ENCODE measurements at regions not wholly inside any gene's neighbourhood (a gene's known extent, or its start where the extent isn't known, plus 50 kb on each side); places are given as distances from the start of the nearest gene placed in this dataset.

DNA sequence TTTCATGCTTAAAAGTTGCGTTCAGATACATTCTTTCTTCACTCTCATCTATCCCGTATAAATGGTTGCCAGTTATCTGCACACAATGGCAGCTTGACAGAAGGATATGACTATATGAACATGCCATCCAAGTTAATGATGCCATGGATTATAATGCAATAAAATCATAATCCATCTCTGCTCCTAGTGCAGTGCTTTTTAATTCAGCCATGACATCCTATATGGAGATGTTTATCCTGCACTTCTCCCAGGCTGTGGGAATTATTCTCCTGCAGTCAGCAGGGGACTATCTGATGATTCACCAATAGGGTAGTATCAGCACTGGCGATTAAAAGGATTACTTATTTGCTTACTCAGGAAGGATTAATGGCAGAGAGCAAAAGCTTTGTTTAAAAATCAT, 273.8 kb downstream of the SAMD5 start:
- Mint-ChIP-seq H3K9me3 (no peaks in the 10 kb centered on the region), H3K4me1 (ENCODE audit: low read depth) (no peaks in the 10 kb centered on the region), H3K27me3 (peaks cover 1% of the 10 kb centered on the region), H3K4me3 (no peak overlapping the region), H3K36me3 (no peaks in the 10 kb centered on the region), H3K27ac (no peak overlapping the region)
- no peak for DNase-seq
- ChIA-PET POLR2A (interaction anchor here (0.7 kb wide), 1 partner anchor 22 kb away, joined by 5 read pairs; no protein-coding TSS in a partner anchor), CTCF (no interaction called here)
- intact Hi-C loops (cut with micrococcal nuclease), result no loop called here

DNA sequence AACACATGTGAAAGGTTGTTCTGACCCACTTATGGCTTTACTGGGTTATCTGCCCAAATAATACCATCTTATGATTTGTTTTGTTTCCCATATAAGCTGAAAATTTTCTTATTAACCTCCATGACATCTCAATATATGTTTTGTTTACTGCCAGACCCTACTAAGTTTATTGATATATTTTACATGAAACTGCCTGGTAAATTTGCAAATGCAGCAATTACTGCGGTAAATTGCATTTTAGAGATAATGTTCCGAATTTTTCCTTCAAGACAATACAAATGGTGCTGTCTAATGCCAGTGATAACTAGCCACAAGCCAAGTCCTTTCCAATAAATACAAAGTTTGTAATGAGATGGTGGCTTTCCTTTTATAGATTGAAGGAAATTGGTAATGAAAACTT, 275.9 kb downstream of the SAMD5 start:
- CTCF ChIA-PET, result no interaction called here
- POLR2A ChIA-PET, result no interaction called here
- intact Hi-C loops (cut with micrococcal nuclease), result no loop called here
- Mint-ChIP-seq H3K4me1 (ENCODE audit: low read depth) (no peaks in the 10 kb centered on the region), H3K9me3 (no peaks in the 10 kb centered on the region), H3K36me3 (no peaks in the 10 kb centered on the region), H3K27me3 (peaks cover 1% of the 10 kb centered on the region), H3K4me3 (no peak overlapping the region), H3K27ac (no peak overlapping the region)
- no peak for DNase-seq

DNA sequence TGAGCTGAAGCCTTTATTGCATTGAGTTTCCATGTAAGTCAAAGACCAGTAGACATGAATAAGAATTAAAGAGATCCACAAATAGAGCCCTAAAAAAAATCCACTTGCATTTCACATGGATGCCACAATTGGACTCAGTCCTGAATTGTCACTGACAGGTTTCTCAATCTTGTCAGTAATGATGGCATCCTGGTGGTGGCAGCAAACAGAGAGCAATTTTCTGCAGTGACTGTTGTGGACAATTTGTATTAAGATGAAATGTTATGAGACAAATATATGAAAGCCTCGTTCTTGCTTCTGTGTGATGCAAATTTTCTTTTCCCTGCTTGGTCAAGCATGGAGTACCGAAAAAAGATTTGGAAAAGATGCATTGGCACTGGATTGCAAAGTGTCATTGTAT, 278.9 kb downstream of the SAMD5 start:
- intact Hi-C loops (cut with micrococcal nuclease), result no loop called here

DNA sequence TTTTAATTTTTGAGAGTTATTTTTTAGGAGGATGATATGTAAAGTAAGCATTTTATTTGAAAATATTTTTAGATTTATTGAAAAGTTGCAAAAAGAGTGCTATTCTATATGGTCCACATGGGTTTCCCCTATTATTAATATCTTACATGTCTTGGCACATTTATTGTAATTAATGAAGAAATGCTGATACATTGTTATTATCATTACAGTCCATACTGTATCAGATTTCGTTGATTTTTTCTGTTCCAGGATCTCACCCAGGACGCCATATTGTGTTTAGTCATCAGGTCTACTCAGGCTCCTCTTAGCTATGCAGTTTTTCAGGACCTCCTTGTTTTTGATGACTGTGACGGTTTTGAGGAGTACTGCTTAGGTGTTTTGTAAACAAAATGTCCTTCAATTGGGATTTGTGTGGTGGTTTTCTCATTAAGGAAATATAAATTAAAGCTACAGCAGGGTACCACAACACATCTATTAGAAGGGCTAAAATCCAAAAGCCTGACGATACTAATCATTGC, 281.0 kb downstream of the SAMD5 start:
- ChIA-PET POLR2A (no interaction called here), CTCF (no interaction called here)
- intact Hi-C loops (cut with micrococcal nuclease), result no loop called here
- H3K27me3 Mint-ChIP-seq, result peaks cover 1% of the 10 kb centered on the region
- H3K4me1 Mint-ChIP-seq (ENCODE audit: low read depth), result no peaks in the 10 kb centered on the region
- peaks cover 5% of the 10 kb centered on the region for H3K9me3 Mint-ChIP-seq
- H3K4me3 Mint-ChIP-seq, result no peak overlapping the region
- no peaks in the 10 kb centered on the region for H3K36me3 Mint-ChIP-seq
- no peak overlapping the region for H3K27ac Mint-ChIP-seq
- DNase-seq, result no peak

More for the DNA sequence above, 278.9 kb downstream of the SAMD5 start:
- no peaks in the 10 kb centered on the region for H3K4me1 Mint-ChIP-seq (ENCODE audit: low read depth)
- H3K4me3 Mint-ChIP-seq, result no peak overlapping the region
- H3K27ac Mint-ChIP-seq, result no peak overlapping the region
- no peaks in the 10 kb centered on the region for H3K36me3 Mint-ChIP-seq
- no peak for DNase-seq
- H3K27me3 Mint-ChIP-seq, result peaks cover 1% of the 10 kb centered on the region
- ChIA-PET POLR2A (no interaction called here), CTCF (no interaction called here)
- peaks cover 4% of the 10 kb centered on the region for H3K9me3 Mint-ChIP-seq

DNA sequence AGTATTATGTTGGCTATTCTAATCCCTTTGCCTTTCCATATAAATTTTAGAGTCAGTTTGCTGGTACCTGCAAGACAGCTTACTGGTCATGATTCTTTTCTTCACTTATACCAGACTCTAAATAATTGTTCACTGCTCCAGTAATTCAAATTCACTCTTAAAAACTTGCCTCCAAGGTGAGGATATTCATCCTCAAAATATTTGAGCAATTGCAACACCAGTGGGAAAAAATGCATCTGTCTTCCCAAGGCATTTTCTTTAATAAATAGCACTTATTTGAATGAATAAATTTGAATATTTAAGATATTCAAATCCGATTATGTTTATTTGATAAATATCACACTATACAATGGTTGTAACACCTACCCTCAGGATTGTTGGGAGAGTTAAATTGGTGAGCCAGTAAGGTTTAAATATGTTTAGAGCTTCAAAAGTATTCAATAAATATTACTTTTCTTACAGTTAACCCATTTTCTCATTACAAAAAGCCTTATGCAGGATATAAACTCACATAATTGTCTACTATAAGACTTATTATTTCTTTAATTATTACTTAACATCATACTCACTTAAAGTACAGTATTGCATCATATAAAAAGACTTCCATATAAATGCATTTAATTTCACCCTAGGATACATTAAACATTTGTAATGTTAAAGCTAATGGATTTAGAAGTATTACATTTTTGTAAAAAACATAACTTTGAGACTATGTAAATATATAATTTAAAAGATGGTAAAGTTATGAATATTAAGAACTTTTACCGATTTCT, 285.6 kb downstream of the SAMD5 start:
- no peak for DNase-seq
- no peaks in the 10 kb centered on the region for H3K4me1 Mint-ChIP-seq (ENCODE audit: low read depth)
- intact Hi-C loops (cut with micrococcal nuclease), result no loop called here
- H3K27ac Mint-ChIP-seq, result no peak overlapping the region
- no peaks in the 10 kb centered on the region for H3K36me3 Mint-ChIP-seq
- H3K4me3 Mint-ChIP-seq, result no peak overlapping the region
- ChIA-PET CTCF (no interaction called here), POLR2A (no interaction called here)
- H3K9me3 Mint-ChIP-seq, result peaks cover 7% of the 10 kb centered on the region
- no peaks in the 10 kb centered on the region for H3K27me3 Mint-ChIP-seq

DNA sequence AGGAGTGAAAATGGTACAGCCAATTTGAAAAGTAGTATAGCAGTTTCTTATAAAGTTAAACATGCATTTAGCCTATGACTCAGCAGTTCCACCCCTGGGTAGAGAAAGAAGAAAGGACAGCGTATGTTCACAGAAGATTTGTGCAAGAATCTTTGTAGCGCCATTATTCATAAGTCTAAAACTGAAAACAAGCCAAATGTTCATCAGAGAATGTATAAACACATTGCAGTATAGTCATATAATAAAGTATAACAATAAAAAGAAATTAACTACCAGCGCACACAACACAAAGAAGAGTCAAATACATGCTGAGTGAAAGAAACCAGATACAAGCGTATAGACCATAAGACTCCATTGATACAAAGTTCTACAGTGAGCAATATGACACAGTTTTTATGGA, 294.0 kb downstream of the SAMD5 start:
- no peak overlapping the region for H3K27ac Mint-ChIP-seq
- no peak overlapping the region for H3K4me3 Mint-ChIP-seq
- peaks cover 13% of the 10 kb centered on the region for H3K9me3 Mint-ChIP-seq
- POLR2A ChIA-PET, result no interaction called here
- DNase-seq, result no peak
- no peaks in the 10 kb centered on the region for H3K36me3 Mint-ChIP-seq
- no peaks in the 10 kb centered on the region for H3K27me3 Mint-ChIP-seq
- no peaks in the 10 kb centered on the region for H3K4me1 Mint-ChIP-seq (ENCODE audit: low read depth)
- intact Hi-C loops (cut with micrococcal nuclease), result no loop called here
- CTCF ChIA-PET, result no interaction called here

DNA sequence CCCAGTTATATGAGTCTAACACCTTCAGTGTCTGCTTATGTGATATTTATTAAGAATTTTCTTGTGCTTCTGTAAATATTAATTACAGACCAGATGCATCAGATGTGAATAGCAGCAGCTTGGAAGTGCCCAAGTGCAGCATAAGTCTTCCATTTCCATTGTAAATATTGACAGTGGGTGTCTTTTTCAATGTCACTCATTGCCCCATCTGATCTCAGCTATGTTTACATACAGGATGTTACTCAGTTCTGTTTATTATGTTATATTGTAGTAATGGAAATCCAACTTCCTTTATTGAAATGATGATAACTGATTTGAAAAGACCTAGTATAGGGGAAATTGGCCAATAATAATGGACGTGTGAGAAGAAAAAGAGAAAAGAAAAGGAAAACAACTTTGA, 296.7 kb downstream of the SAMD5 start:
- H3K9me3 Mint-ChIP-seq, result peaks cover 13% of the 10 kb centered on the region

DNA sequence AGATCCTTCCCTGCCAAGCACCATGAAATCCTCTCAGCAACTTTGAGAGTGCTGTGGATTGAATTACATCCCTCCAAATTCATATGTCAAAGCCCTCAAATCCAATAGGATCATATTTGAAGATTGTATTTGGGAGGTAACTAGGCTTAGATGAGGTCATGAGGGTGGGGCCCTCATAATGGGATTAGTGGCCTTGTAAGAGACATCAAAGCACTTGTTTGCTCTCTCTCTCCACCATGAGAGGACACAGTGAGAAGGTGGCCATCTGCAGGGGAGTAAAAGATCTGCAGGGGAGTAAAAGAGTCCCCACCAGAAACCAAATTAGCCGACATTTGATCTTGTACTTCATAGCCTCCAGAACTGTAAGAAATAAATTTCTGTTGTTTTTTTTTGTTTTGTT, 298.2 kb downstream of the SAMD5 start:
- H3K27ac Mint-ChIP-seq, result no peak overlapping the region
- POLR2A ChIA-PET, result no interaction called here

More for the DNA sequence above, 296.7 kb downstream of the SAMD5 start:
- no peak for DNase-seq
- ChIA-PET CTCF (no interaction called here), POLR2A (no interaction called here)
- no peak overlapping the region for H3K4me3 Mint-ChIP-seq
- H3K36me3 Mint-ChIP-seq, result no peaks in the 10 kb centered on the region
- intact Hi-C loops (cut with micrococcal nuclease), result no loop called here
- H3K27ac Mint-ChIP-seq, result no peak overlapping the region
- H3K27me3 Mint-ChIP-seq, result no peaks in the 10 kb centered on the region
- H3K4me1 Mint-ChIP-seq (ENCODE audit: low read depth), result no peaks in the 10 kb centered on the region

DNA sequence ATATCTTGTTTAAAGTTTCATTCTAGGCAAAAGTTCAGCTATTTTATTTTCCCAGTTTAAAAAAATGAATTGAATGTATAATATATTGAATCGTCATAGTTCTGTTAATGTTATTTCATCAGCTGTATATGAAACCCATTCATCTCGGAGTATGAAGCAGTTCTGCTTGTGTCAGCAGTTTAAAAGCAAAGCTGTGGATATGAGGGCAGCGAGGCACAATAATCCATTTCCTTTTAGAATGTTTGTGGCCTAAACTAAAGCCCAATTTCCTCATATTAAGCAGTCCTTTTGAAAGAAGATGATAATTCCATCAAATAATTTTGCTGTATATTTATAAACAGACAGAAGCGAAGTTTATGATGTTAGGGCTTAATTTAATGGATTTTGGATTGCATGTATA, 300.1 kb downstream of the SAMD5 start:
- intact Hi-C loops (cut with micrococcal nuclease), result no loop called here
- H3K4me3 Mint-ChIP-seq, result no peak overlapping the region
- peaks cover 13% of the 10 kb centered on the region for H3K9me3 Mint-ChIP-seq
- DNase-seq, result no peak
- no peak overlapping the region for H3K27ac Mint-ChIP-seq
- no peaks in the 10 kb centered on the region for H3K4me1 Mint-ChIP-seq (ENCODE audit: low read depth)
- H3K36me3 Mint-ChIP-seq, result no peaks in the 10 kb centered on the region
- POLR2A ChIA-PET, result no interaction called here
- no peaks in the 10 kb centered on the region for H3K27me3 Mint-ChIP-seq
- CTCF ChIA-PET, result no interaction called here

More for the DNA sequence above, 298.2 kb downstream of the SAMD5 start:
- intact Hi-C loops (cut with micrococcal nuclease), result no loop called here
- DNase-seq, result no peak
- Mint-ChIP-seq H3K36me3 (no peaks in the 10 kb centered on the region), H3K4me3 (no peak overlapping the region), H3K9me3 (peaks cover 13% of the 10 kb centered on the region), H3K27me3 (no peaks in the 10 kb centered on the region), H3K4me1 (ENCODE audit: low read depth) (no peaks in the 10 kb centered on the region)
- CTCF ChIA-PET, result no interaction called here

DNA sequence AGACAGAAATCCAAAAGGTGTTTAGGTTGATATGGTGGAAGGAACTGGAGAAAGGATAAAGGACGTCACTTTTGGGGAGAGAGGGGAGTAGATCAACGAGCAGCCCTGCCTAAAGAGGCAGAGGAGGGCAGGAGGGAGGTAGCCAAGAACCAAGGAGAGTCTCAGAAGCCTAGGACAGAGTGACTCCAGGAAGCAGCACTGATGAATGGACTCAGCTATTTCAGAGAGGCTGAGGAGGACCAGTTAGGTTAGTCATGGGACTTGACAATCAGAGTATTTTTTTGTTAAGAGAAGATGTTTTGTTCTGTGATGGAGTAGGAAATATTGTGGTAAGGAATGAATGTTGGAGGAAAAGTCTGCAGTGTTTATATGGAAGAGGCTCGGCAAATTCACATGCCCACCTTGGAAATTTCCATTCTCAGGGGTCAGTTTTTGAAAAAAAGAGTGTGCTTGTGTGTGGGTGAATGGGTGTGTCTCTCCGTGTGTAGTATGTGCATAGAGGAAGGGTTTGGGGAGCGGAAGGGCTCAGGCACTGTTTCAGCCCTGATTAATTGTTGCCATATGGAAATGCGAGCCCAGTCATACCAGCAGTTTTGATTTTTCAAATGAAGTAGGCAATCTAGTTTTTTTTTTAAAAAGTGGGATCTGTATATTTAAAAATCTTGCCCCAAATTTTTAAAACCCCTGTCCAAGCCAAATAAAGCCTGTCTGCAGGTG, 303.6 kb downstream of the SAMD5 start:
- POLR2A ChIA-PET, result no interaction called here
- Mint-ChIP-seq H3K27me3 (no peaks in the 10 kb centered on the region), H3K9me3 (no peaks in the 10 kb centered on the region), H3K4me3 (no peak overlapping the region), H3K4me1 (ENCODE audit: low read depth) (no peaks in the 10 kb centered on the region), H3K36me3 (no peaks in the 10 kb centered on the region), H3K27ac (no peak overlapping the region)
- CTCF ChIA-PET, result no interaction called here
- intact Hi-C loops (cut with micrococcal nuclease), result no loop called here
- DNase-seq, result no peak

DNA sequence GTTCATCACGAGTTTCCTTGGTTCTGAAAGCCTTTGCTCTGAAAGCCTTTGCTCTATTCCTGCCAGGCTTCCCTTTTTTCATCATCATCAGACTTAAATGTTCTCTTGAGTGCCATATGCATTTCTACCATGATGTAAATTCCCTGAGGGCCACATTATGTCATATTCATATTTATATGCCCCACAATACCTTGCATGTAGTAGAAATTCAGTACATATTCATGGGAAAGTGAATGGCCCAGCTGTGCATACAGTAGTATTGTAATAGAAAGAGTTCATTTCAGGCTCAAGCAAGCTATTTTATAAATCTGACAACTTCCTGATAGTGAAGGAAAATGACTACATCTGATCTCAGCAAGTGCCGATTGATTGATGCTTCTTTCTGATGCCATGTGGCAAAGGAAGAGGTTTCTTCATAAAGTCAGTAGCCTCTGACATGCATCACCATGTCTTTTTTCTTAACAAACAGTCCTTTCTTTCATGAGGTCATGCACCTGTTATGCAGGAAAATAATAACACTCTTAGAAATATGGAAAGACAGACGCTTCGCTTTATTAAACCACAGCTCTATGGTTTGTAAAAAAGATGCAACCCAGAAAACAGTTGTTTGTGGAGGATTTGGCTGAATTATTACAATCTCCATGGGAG, 308.7 kb downstream of the SAMD5 start:
- POLR2A ChIA-PET, result no interaction called here
- no peak overlapping the region for H3K27ac Mint-ChIP-seq
- no peaks in the 10 kb centered on the region for H3K9me3 Mint-ChIP-seq
- H3K27me3 Mint-ChIP-seq, result no peaks in the 10 kb centered on the region
- H3K4me3 Mint-ChIP-seq, result no peak overlapping the region
- CTCF ChIA-PET, result no interaction called here
- H3K36me3 Mint-ChIP-seq, result no peaks in the 10 kb centered on the region
- H3K4me1 Mint-ChIP-seq (ENCODE audit: low read depth), result no peaks in the 10 kb centered on the region
- intact Hi-C loops (cut with micrococcal nuclease), result no loop called here
- DNase-seq, result no peak

DNA sequence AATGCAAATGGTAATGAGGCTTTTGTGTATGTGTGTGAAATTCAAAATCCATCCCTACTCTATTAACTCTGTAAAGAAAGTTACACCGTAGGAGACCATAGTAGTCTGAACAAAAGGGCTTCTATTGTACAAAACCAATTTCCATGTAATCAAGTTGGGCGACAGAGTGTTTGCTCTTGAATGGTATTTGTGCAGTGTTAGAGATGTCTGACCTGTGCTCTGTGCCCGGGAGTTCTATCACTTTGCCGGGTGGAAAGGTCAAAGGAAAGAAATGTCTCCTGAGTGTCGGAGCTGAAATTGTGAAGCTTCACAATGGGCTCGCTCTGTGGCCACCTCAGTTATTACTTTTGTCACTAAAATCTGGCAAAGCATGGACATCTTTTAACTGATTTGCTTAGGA, 312.0 kb downstream of the SAMD5 start:
- DNase-seq, result no peak
- ChIA-PET CTCF (no interaction called here), POLR2A (no interaction called here)
- intact Hi-C loops (cut with micrococcal nuclease), result no loop called here
- no peaks in the 10 kb centered on the region for H3K9me3 Mint-ChIP-seq
- H3K4me1 Mint-ChIP-seq (ENCODE audit: low read depth), result no peaks in the 10 kb centered on the region
- H3K27ac Mint-ChIP-seq, result no peak overlapping the region
- H3K27me3 Mint-ChIP-seq, result no peaks in the 10 kb centered on the region
- no peak overlapping the region for H3K4me3 Mint-ChIP-seq
- no peaks in the 10 kb centered on the region for H3K36me3 Mint-ChIP-seq
